Adrenal gland (tissue), 9 donors: ENCODE measurements at regions not wholly inside any gene's neighbourhood (a gene's known extent, or its start where the extent isn't known, plus 50 kb on each side); places are given as distances from the start of the nearest gene placed in this dataset.

Source experiments
- DNase-seq, 7 donors: peaks; one replicate each; pipeline ENCODE4 v3.0.0-alpha.2; 2019 to 2020
- H3K27ac ChIP-seq, 5 donors: fragments of 200-600 bp; sonication (generic) in 4 of 5; 1 replicate in 3 of 5; 2 replicates in 2 of 5; pipeline versions ENCODE4 v1.5.1 to v1.8.0; 2016 to 2020; ENCODE audit warnings: mild to moderate bottlenecking in 1 of 5
- H3K27me3 ChIP-seq: fragments of 200-600 bp; 2 replicates; pipeline ENCODE4 v1.8.0; 2021
- H3K36me3 ChIP-seq, 2 donors: fragments of 200-600 bp; replicated peaks in 1 of 2; 1 replicate in 1 of 2; 2 replicates in 1 of 2; pipeline versions ENCODE4 v1.5.1 to v1.8.0; 2018 to 2022
- H3K4me1 ChIP-seq, 2 donors: fragments of 200-600 bp; replicated peaks in 1 of 2; 1 replicate in 1 of 2; 2 replicates in 1 of 2; pipeline versions ENCODE4 v1.5.1 to v1.8.0; 2018 to 2021
- H3K4me3 ChIP-seq, 4 donors: fragments of 200-600 bp; sonication (generic) in 3 of 4; one replicate each; pipeline ENCODE4 v1.5.1; 2016 to 2018
- H3K9me3 ChIP-seq, 3 donors: fragments of 200-600 bp; sonication (generic) in 1 of 3; replicated peaks in 1 of 3; 1 replicate in 2 of 3; 2 replicates in 1 of 3; pipeline versions ENCODE4 v1.5.1 to v1.8.0; 2016 to 2021
- CTCF ChIP-seq, 6 experiments: fragments of 450-650 bp in 4 of 6; fragments of 200-600 bp in 2 of 6; sonication (generic) in 1 of 6; IDR thresholded peaks; 1 replicate in 5 of 6; 2 replicates in 1 of 6; pipeline versions ENCODE4 v1.5.1 to v1.8.0; 2016 to 2021; ENCODE audit warnings: antibody characterized with exemption in 6 of 6, mild to moderate bottlenecking in 2 of 6, moderate library complexity in 1 of 6
- POLR2A ChIP-seq, 2 donors: fragments of 450-650 bp; IDR thresholded peaks; one replicate each; pipeline ENCODE4 v1.6.1; 2017; ENCODE audit warnings: antibody characterized with exemption in 2 of 2, mild to moderate bottlenecking in 2 of 2, moderate library complexity in 1 of 2
- WGBS, 4 donors: extraction: QIAGEN DNeasy Blood & Tissue Kit in 2 of 4; methylation state at CpG; one replicate each; pipeline versions ENCODE4 v1.1.5 to v1.1.7; 2013 to 2017; 5-methylcytosine and 5-hydroxymethylcytosine counted together
- intact Hi-C, 2 donors: fragments of 100-400 bp; cut with DNase I; formaldehyde crosslinking; loops; one replicate each; pipeline versions ENCODE4 v1.14.1 to v1.15.0; 2022 to 2023
- donor health status: healthy with polysubstance abuse.
- donor health status: Bipolar disorder and iron deficiency.
- donor health status: DM: yes; HTN: yes; CAD: no.
- donor health status: DM: no; HTN: no; CAD: no.
- donor health status: DM: no; HTN: no; CAD: no.

DNA sequence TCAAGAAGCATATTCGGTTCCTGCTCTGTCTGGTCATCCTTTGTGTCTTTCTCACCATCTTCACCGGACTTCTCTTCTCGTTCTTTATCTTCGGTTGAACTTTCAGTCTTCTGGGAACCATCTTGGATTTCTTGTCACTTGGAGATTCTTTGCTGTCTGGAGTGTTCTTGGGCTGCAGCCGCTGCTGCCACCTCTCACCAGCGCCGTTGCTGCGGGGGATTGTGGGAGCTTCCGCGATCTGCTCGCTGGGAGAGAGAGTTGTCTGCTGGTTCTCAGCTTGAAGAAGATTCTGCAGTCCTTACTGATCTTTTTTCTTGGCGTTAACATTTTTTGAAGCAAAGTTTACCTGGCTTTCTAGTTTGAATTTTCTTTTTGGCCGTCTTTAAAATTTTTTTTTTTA lies 1165.2 kb upstream of the PRMT6 start:
- no peaks in the 10 kb centered on the region for H3K27me3 ChIP-seq
- H3K9me3 ChIP-seq, result no peaks in the 10 kb centered on the region
- WGBS, 4 donors, result 77 to 80% (median 78%) methylated on average over 13 of the region's 13 CpGs
- TF ChIP-seq POLR2A (IDR thresholded peaks at IDR 0.05), result no peak
- no peaks in the 10 kb centered on the region for H3K36me3 ChIP-seq
- intact Hi-C loops, result no loop called here
- no peaks in the 10 kb centered on the region for H3K4me1 ChIP-seq
- H3K4me3 ChIP-seq, result no peak overlapping the region
- DNase-seq, result no peak
- H3K27ac ChIP-seq, result no peak overlapping the region

- H3K4me1 ChIP-seq, result no peaks in the 10 kb centered on the region
- H3K27ac ChIP-seq, result no peak overlapping the region
- no peaks in the 10 kb centered on the region for H3K9me3 ChIP-seq
- H3K36me3 ChIP-seq, result no peaks in the 10 kb centered on the region
- no peak for TF ChIP-seq CTCF (IDR thresholded peaks at IDR 0.05)
- TF ChIP-seq POLR2A (IDR thresholded peaks at IDR 0.05), result no peak
- H3K27me3 ChIP-seq, result no peaks in the 10 kb centered on the region
- no peak overlapping the region for H3K4me3 ChIP-seq
- no peak for DNase-seq
- intact Hi-C loops, result no loop called here
- WGBS, 4 donors, result 60 to 80% (median 68%) methylated on average over 1 of the region's 1 CpG
These were observed 1162.5 kb upstream of the PRMT6 start for GRCh38 chr1:105894006-105894405.

DNA sequence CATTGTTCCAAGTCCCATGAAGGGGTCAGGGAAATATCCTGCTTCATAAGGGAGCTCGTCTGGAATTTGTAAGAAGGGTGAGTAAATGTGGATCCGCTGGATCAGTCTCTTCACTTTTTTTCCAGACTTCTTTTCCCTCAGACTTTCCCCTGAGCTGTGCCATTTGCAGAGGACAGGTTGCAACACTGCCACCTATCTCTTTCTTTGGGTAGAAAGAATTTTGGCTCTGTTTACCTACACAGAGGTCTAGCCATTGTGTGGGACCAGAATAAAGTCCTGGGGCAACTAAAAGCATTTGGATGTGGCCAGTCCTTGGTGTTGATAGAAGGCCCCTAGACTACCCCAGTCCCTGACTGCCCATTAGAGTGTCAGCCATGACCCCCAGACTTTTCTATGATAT lies 1146.7 kb upstream of the PRMT6 start:
- WGBS, 4 donors, result 42 to 57% (median 48%) methylated on average over 2 of the region's 2 CpGs
- no peak overlapping the region for H3K27ac ChIP-seq
- no peak for DNase-seq
- H3K4me3 ChIP-seq, result no peak overlapping the region
- H3K4me1 ChIP-seq, result no peaks in the 10 kb centered on the region
- H3K9me3 ChIP-seq, result no peaks in the 10 kb centered on the region
- no peaks in the 10 kb centered on the region for H3K27me3 ChIP-seq
- H3K36me3 ChIP-seq, result no peaks in the 10 kb centered on the region
- TF ChIP-seq CTCF (IDR thresholded peaks at IDR 0.05), result no peak
- TF ChIP-seq POLR2A (IDR thresholded peaks at IDR 0.05), result no peak
- intact Hi-C loops, result no loop called here

DNA sequence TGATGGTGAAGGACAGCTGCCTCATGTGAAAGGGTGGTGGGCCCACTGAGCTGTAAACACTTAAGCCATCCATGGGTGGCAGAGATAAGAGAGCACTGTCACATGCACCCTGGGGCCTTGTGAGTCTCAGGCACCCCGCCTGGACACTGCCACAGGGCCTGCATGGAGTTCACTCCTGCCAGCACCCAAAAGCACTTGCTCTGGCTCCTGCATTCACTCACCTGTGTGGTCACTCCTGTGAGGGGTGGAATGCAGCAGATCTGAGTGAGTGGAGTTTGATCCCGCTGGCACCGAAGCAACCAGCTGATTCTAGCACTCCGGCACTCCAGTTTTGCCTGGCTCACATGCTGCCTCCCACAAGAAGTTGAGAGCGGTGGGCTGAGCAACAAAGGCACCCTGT lies 1142.1 kb upstream of the PRMT6 start:
- WGBS, 4 donors, result 87 to 89% (median 88%) methylated on average over 3 to 5 of the region's 5 CpGs
- Histone ChIP-seq H3K27me3 (no peaks in the 10 kb centered on the region), H3K9me3 (no peaks in the 10 kb centered on the region), H3K4me3 (no peak overlapping the region), H3K4me1 (no peaks in the 10 kb centered on the region), H3K27ac (no peak overlapping the region), H3K36me3 (no peaks in the 10 kb centered on the region)
- no peak for TF ChIP-seq POLR2A (IDR thresholded peaks at IDR 0.05)
- TF ChIP-seq CTCF (IDR thresholded peaks at IDR 0.05), result no peak
- DNase-seq, result no peak
- intact Hi-C loops, result no loop called here

- Histone ChIP-seq H3K27ac (no peak overlapping the region), H3K36me3 (no peaks in the 10 kb centered on the region), H3K4me1 (no peaks in the 10 kb centered on the region), H3K4me3 (no peak overlapping the region), H3K27me3 (no peaks in the 10 kb centered on the region), H3K9me3 (no peaks in the 10 kb centered on the region)
- 39 to 59% (median 55%) methylated on average over 1 of the region's 1 CpG for WGBS, 4 donors
- TF ChIP-seq CTCF (IDR thresholded peaks at IDR 0.05), result no peak
- no peak for TF ChIP-seq POLR2A (IDR thresholded peaks at IDR 0.05)
- intact Hi-C loops, result no loop called here
- no peak for DNase-seq
These were observed 1121.7 kb upstream of the PRMT6 start for GRCh38 chr1:105934806-105935205.
